Epithelial cell of proximal tubule (primary cell): ENCODE measurements at regions not wholly inside any gene's neighbourhood (a gene's known extent, or its start where the extent isn't known, plus 50 kb on each side); places are given as distances from the start of the nearest gene placed in this dataset.
A peak's percentile ranks its signal among the peaks of the same experiment; 100 is the strongest.

Experiments
- DNase-seq: peaks from one replicate; pipeline ENCODE4 v3.0.0-alpha.2; 2011; ENCODE audit warnings: low read depth
- H3K4me3 ChIP-seq: 2 replicates; pipeline ENCODE4 v1.5.1; 2011; ENCODE audit warnings: low read depth, mild to moderate bottlenecking, low read length
- CTCF ChIP-seq: conservative IDR thresholded peaks from 2 replicates; pipeline ENCODE4 v1.5.1; 2012; ENCODE audit warnings: low read depth, mild to moderate bottlenecking, low read length

- peak; percentile 10 for DNase-seq
- TF ChIP-seq CTCF: no peak
- H3K4me3 ChIP-seq: no peak overlapping the region
Measured at GRCh38 chr18:44079606-44080005, 601.1 kb upstream of the SETBP1 start.

GRCh38 chr18:44080054-44080453 is 600.6 kb upstream of the SETBP1 start:
- H3K4me3 ChIP-seq: no peak overlapping the region
- TF ChIP-seq CTCF: no peak
- no peak for DNase-seq

- TF ChIP-seq CTCF: no peak
- no peak overlapping the region for H3K4me3 ChIP-seq
- no peak for DNase-seq
Measured at GRCh38 chr18:44089732-44090131, 591.0 kb upstream of the SETBP1 start.

- no peak for DNase-seq
- no peak overlapping the region for H3K4me3 ChIP-seq
- TF ChIP-seq CTCF: no peak
Measured at GRCh38 chr18:44090453-44090852, 590.2 kb upstream of the SETBP1 start.

GRCh38 chr18:44093253-44093652 is 587.4 kb upstream of the SETBP1 start:
- no peak for TF ChIP-seq CTCF
- DNase-seq: no peak
- H3K4me3 ChIP-seq: no peak overlapping the region

- TF ChIP-seq CTCF: no peak
- H3K4me3 ChIP-seq: no peak overlapping the region
- DNase-seq: no peak
Measured at GRCh38 chr18:44096016-44096415, 584.7 kb upstream of the SETBP1 start.

GRCh38 chr18:44098551-44099098 is 582.1 kb upstream of the SETBP1 start:
- H3K4me3 ChIP-seq: no peak overlapping the region
- TF ChIP-seq CTCF: peak; percentile 54
- no peak for DNase-seq
